ENCODE measurements at regions not wholly inside any gene's neighbourhood (a gene's known extent, or its start where the extent isn't known, plus 50 kb on each side); places are given as distances from the start of the nearest gene placed in this dataset.

GRCh38 chr4:19879330-19879729 is 372.4 kb upstream of the SLIT2 start:
- DNase-seq = no peak

GRCh38 chr4:19857991-19858390 is 393.7 kb upstream of the SLIT2 start:
- DNase-seq = no peak

- DNase-seq = no peak
These were observed 394.3 kb upstream of the SLIT2 start for GRCh38 chr4:19857380-19857779.

- DNase-seq = no peak
These were observed 400.8 kb upstream of the SLIT2 start for GRCh38 chr4:19850909-19851308.

GRCh38 chr4:19844446-19844845 is 407.3 kb upstream of the SLIT2 start:
- no peak for DNase-seq

GRCh38 chr4:19842471-19842870 is 409.2 kb upstream of the SLIT2 start:
- no peak for DNase-seq

- DNase-seq = no peak
These were observed 412.8 kb upstream of the SLIT2 start for GRCh38 chr4:19838858-19839257.

GRCh38 chr4:19835429-19835828 is 416.3 kb upstream of the SLIT2 start:
- no peak for DNase-seq

- no peak for DNase-seq
These were observed 419.3 kb upstream of the SLIT2 start for GRCh38 chr4:19832411-19832810.

- no peak for DNase-seq
These were observed 419.9 kb upstream of the SLIT2 start for GRCh38 chr4:19831644-19832285.

- no peak for DNase-seq
These were observed 422.6 kb upstream of the SLIT2 start for GRCh38 chr4:19829101-19829500.

- no peak for DNase-seq
These were observed 427.9 kb upstream of the SLIT2 start for GRCh38 chr4:19823781-19824180.

- DNase-seq = no peak
These were observed 432.0 kb upstream of the SLIT2 start for GRCh38 chr4:19819737-19820136.

GRCh38 chr4:19809989-19810388 is 441.7 kb upstream of the SLIT2 start:
- DNase-seq = no peak

GRCh38 chr4:19807505-19807904 is 444.2 kb upstream of the SLIT2 start:
- no peak for DNase-seq

GRCh38 chr4:19806865-19807264 is 444.8 kb upstream of the SLIT2 start:
- no peak for DNase-seq

- no peak for DNase-seq
These were observed 448.3 kb upstream of the SLIT2 start for GRCh38 chr4:19803406-19803805.

- no peak for DNase-seq
These were observed 457.9 kb upstream of the SLIT2 start for GRCh38 chr4:19793831-19794230.

- DNase-seq = no peak
These were observed 460.1 kb upstream of the SLIT2 start for GRCh38 chr4:19791422-19792123.

- DNase-seq = no peak
These were observed 465.1 kb upstream of the SLIT2 start for GRCh38 chr4:19786616-19787015.

- no peak for DNase-seq
These were observed 468.0 kb upstream of the SLIT2 start for GRCh38 chr4:19783667-19784223.

GRCh38 chr4:19780871-19781270 is 470.8 kb upstream of the SLIT2 start:
- no peak for DNase-seq

GRCh38 chr4:19776929-19777328 is 474.8 kb upstream of the SLIT2 start:
- DNase-seq = no peak

- no peak for DNase-seq
These were observed 475.7 kb upstream of the SLIT2 start for GRCh38 chr4:19776021-19776459.
